ENCODE measurements at regions not wholly inside any gene's neighbourhood (a gene's known extent, or its start where the extent isn't known, plus 50 kb on each side); places are given as distances from the start of the nearest gene placed in this dataset.

GRCh38 chr3:177284383-177284881 is 87.2 kb upstream of the TBL1XR1 start:
- peak; percentile 53 for ATAC-seq

GRCh38 chr3:177286034-177286433 is 88.8 kb upstream of the TBL1XR1 start:
- Mint-ChIP-seq H3K4me3 (no peak overlapping the region), H3K4me1 (peaks cover 12% of the 10 kb centered on the region), H3K27ac (peak overlapping the region; percentile 83), H3K36me3 (ENCODE audit: low read depth) (no peaks in the 10 kb centered on the region), H3K27me3 (no peaks in the 10 kb centered on the region)
- DNase-seq = no peak
- no peak for ATAC-seq
- H3K9me3 ChIP-seq (ENCODE audit: control insufficient read depth, low read length, poor library complexity, severe bottlenecking) = no peaks in the 10 kb centered on the region

More at GRCh38 chr3:177284383-177284881, 87.2 kb upstream of the TBL1XR1 start:
- no peak overlapping the region for H3K27ac Mint-ChIP-seq
- H3K27me3 Mint-ChIP-seq = no peaks in the 10 kb centered on the region
- no peaks in the 10 kb centered on the region for H3K36me3 Mint-ChIP-seq (ENCODE audit: low read depth)
- no peak for DNase-seq
- no peak overlapping the region for H3K4me3 Mint-ChIP-seq
- H3K4me1 Mint-ChIP-seq = peaks cover 16% of the 10 kb centered on the region
- no peaks in the 10 kb centered on the region for H3K9me3 ChIP-seq (ENCODE audit: control insufficient read depth, low read length, poor library complexity, severe bottlenecking)

GRCh38 chr3:177287231-177287630 is 89.9 kb upstream of the TBL1XR1 start:
- H3K4me1 Mint-ChIP-seq = peaks cover 6% of the 10 kb centered on the region
- no peak overlapping the region for H3K4me3 Mint-ChIP-seq
- no peaks in the 10 kb centered on the region for H3K36me3 Mint-ChIP-seq (ENCODE audit: low read depth)
- ATAC-seq (no peak), DNase-seq (no peak)
- H3K9me3 ChIP-seq (ENCODE audit: control insufficient read depth, low read length, poor library complexity, severe bottlenecking) = no peaks in the 10 kb centered on the region
- no peaks in the 10 kb centered on the region for H3K27me3 Mint-ChIP-seq
- H3K27ac Mint-ChIP-seq = no peak overlapping the region

GRCh38 chr3:177290633-177291032 is 93.4 kb upstream of the TBL1XR1 start:
- no peaks in the 10 kb centered on the region for H3K9me3 ChIP-seq (ENCODE audit: control insufficient read depth, low read length, poor library complexity, severe bottlenecking)
- no peaks in the 10 kb centered on the region for H3K36me3 Mint-ChIP-seq (ENCODE audit: low read depth)
- no peak for ATAC-seq
- no peak overlapping the region for H3K4me3 Mint-ChIP-seq
- no peak overlapping the region for H3K27ac Mint-ChIP-seq
- DNase-seq = no peak
- H3K4me1 Mint-ChIP-seq = no peaks in the 10 kb centered on the region
- no peaks in the 10 kb centered on the region for H3K27me3 Mint-ChIP-seq

GRCh38 chr3:177294221-177294620 is 96.9 kb upstream of the TBL1XR1 start:
- Mint-ChIP-seq H3K36me3 (ENCODE audit: low read depth) (no peaks in the 10 kb centered on the region), H3K27me3 (no peaks in the 10 kb centered on the region), H3K4me3 (no peak overlapping the region), H3K4me1 (no peaks in the 10 kb centered on the region), H3K27ac (no peak overlapping the region)
- H3K9me3 ChIP-seq (ENCODE audit: control insufficient read depth, low read length, poor library complexity, severe bottlenecking) = no peaks in the 10 kb centered on the region
- ATAC-seq = no peak
- DNase-seq = no peak

GRCh38 chr3:177295116-177295515 is 97.8 kb upstream of the TBL1XR1 start:
- Mint-ChIP-seq H3K4me3 (no peak overlapping the region), H3K36me3 (ENCODE audit: low read depth) (no peaks in the 10 kb centered on the region), H3K27me3 (no peaks in the 10 kb centered on the region), H3K4me1 (no peaks in the 10 kb centered on the region), H3K27ac (no peak overlapping the region)
- H3K9me3 ChIP-seq (ENCODE audit: control insufficient read depth, low read length, poor library complexity, severe bottlenecking) = no peaks in the 10 kb centered on the region
- DNase-seq (no peak), ATAC-seq (no peak)

GRCh38 chr3:177299250-177299649 is 102.0 kb upstream of the TBL1XR1 start:
- ATAC-seq (no peak), DNase-seq (no peak)
- no peaks in the 10 kb centered on the region for H3K27me3 Mint-ChIP-seq
- H3K4me1 Mint-ChIP-seq = no peaks in the 10 kb centered on the region
- no peak overlapping the region for H3K27ac Mint-ChIP-seq
- H3K4me3 Mint-ChIP-seq = no peak overlapping the region
- no peaks in the 10 kb centered on the region for H3K9me3 ChIP-seq (ENCODE audit: control insufficient read depth, low read length, poor library complexity, severe bottlenecking)
- no peaks in the 10 kb centered on the region for H3K36me3 Mint-ChIP-seq (ENCODE audit: low read depth)

GRCh38 chr3:177300039-177300833 is 103.0 kb upstream of the TBL1XR1 start:
- H3K27ac Mint-ChIP-seq = no peak overlapping the region
- no peaks in the 10 kb centered on the region for H3K36me3 Mint-ChIP-seq (ENCODE audit: low read depth)
- ATAC-seq = no peak
- H3K4me3 Mint-ChIP-seq = no peak overlapping the region
- H3K9me3 ChIP-seq (ENCODE audit: control insufficient read depth, low read length, poor library complexity, severe bottlenecking) = no peaks in the 10 kb centered on the region
- no peak for DNase-seq
- H3K27me3 Mint-ChIP-seq = no peaks in the 10 kb centered on the region
- no peaks in the 10 kb centered on the region for H3K4me1 Mint-ChIP-seq

GRCh38 chr3:177300842-177301241 is 103.6 kb upstream of the TBL1XR1 start:
- ATAC-seq (no peak), DNase-seq (no peak)
- Mint-ChIP-seq H3K4me3 (no peak overlapping the region), H3K36me3 (ENCODE audit: low read depth) (no peaks in the 10 kb centered on the region), H3K4me1 (no peaks in the 10 kb centered on the region), H3K27ac (no peak overlapping the region), H3K27me3 (no peaks in the 10 kb centered on the region)
- H3K9me3 ChIP-seq (ENCODE audit: control insufficient read depth, low read length, poor library complexity, severe bottlenecking) = no peaks in the 10 kb centered on the region

GRCh38 chr3:177306252-177306651 is 109.0 kb upstream of the TBL1XR1 start:
- H3K27me3 Mint-ChIP-seq = no peaks in the 10 kb centered on the region
- no peaks in the 10 kb centered on the region for H3K36me3 Mint-ChIP-seq (ENCODE audit: low read depth)

GRCh38 chr3:177307391-177307790 is 110.1 kb upstream of the TBL1XR1 start:
- H3K9me3 ChIP-seq (ENCODE audit: control insufficient read depth, low read length, poor library complexity, severe bottlenecking) = no peaks in the 10 kb centered on the region
- Mint-ChIP-seq H3K36me3 (ENCODE audit: low read depth) (no peaks in the 10 kb centered on the region), H3K27me3 (no peaks in the 10 kb centered on the region), H3K4me3 (no peak overlapping the region), H3K4me1 (no peaks in the 10 kb centered on the region), H3K27ac (no peak overlapping the region)
- DNase-seq (no peak), ATAC-seq (no peak)

More at GRCh38 chr3:177306252-177306651, 109.0 kb upstream of the TBL1XR1 start:
- ATAC-seq = no peak
- no peaks in the 10 kb centered on the region for H3K9me3 ChIP-seq (ENCODE audit: control insufficient read depth, low read length, poor library complexity, severe bottlenecking)
- no peak overlapping the region for H3K27ac Mint-ChIP-seq
- no peak overlapping the region for H3K4me3 Mint-ChIP-seq
- no peaks in the 10 kb centered on the region for H3K4me1 Mint-ChIP-seq
- no peak for DNase-seq

GRCh38 chr3:177307826-177308225 is 110.5 kb upstream of the TBL1XR1 start:
- DNase-seq (no peak), ATAC-seq (no peak)
- no peaks in the 10 kb centered on the region for H3K9me3 ChIP-seq (ENCODE audit: control insufficient read depth, low read length, poor library complexity, severe bottlenecking)
- H3K27me3 Mint-ChIP-seq = no peaks in the 10 kb centered on the region
- no peak overlapping the region for H3K27ac Mint-ChIP-seq
- H3K4me1 Mint-ChIP-seq = no peaks in the 10 kb centered on the region
- H3K4me3 Mint-ChIP-seq = no peak overlapping the region
- H3K36me3 Mint-ChIP-seq (ENCODE audit: low read depth) = peaks cover 2% of the 10 kb centered on the region

- H3K27me3 Mint-ChIP-seq = no peaks in the 10 kb centered on the region
- no peak overlapping the region for H3K27ac Mint-ChIP-seq
- DNase-seq (no peak), ATAC-seq (no peak)
- H3K36me3 Mint-ChIP-seq (ENCODE audit: low read depth) = peaks cover 2% of the 10 kb centered on the region
- H3K4me1 Mint-ChIP-seq = no peaks in the 10 kb centered on the region
- H3K4me3 Mint-ChIP-seq = no peak overlapping the region
- H3K9me3 ChIP-seq (ENCODE audit: control insufficient read depth, low read length, poor library complexity, severe bottlenecking) = no peaks in the 10 kb centered on the region
These were observed 111.0 kb upstream of the TBL1XR1 start for GRCh38 chr3:177308286-177308685.

- H3K9me3 ChIP-seq (ENCODE audit: control insufficient read depth, low read length, poor library complexity, severe bottlenecking) = no peaks in the 10 kb centered on the region
- DNase-seq = no peak
- Mint-ChIP-seq H3K4me3 (no peak overlapping the region), H3K36me3 (ENCODE audit: low read depth) (peaks cover 2% of the 10 kb centered on the region), H3K27me3 (no peaks in the 10 kb centered on the region), H3K27ac (no peak overlapping the region), H3K4me1 (no peaks in the 10 kb centered on the region)
- ATAC-seq = no peak
These were observed 111.6 kb upstream of the TBL1XR1 start for GRCh38 chr3:177308911-177309310.
